ENCODE measurements at regions not wholly inside any gene's neighbourhood (a gene's known extent, or its start where the extent isn't known, plus 50 kb on each side); places are given as distances from the start of the nearest gene placed in this dataset.
A peak's percentile ranks its signal among the peaks of the same experiment; 100 is the strongest.

DNA sequence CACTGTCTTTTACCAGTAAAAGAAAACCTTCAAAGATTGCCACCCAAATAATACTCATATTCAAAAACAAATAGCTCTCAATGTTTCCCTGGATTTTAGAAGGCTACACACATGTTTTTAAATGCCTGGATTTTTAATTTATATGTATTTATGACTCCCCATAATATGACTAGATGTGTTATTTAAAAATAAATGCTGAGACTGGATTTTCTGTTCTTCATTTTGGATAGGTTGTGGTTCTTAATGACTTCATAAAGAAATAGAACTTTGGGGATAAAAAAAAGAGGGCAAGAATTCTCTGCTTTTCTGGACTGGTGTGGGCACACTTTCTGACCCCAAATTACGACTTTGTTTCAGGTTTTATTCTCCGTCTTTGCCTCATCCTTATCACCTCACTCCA is 62.8 kb upstream of the LEKR1 start:
- Histone ChIP-seq H2BK120ac (ENCODE audit: low read depth, low read length) (no peak overlapping the region), H3K4me3 (ENCODE audit: insufficient read depth in 1 of 2, low read depth in 1 of 2, low read length in 2 of 2) (no peak overlapping the region), H2BK5ac (ENCODE audit: low read depth, low read length, poor library complexity, severe bottlenecking) (no peak overlapping the region), H3K36me3 (ENCODE audit: control insufficient read depth in 1 of 2, insufficient read depth in 2 of 2, low read depth in 1 of 2, low read length in 2 of 2) (no peaks in the 10 kb centered on the region), H3K14ac (ENCODE audit: low read length in 2 of 2) (no peak overlapping the region), H3K9me3 (ENCODE audit: control insufficient read depth, low read length) (no peaks in the 10 kb centered on the region), H2BK12ac (ENCODE audit: low read length in 2 of 2) (no peak overlapping the region), H3K4me1 (ENCODE audit: control insufficient read depth, insufficient read depth, low read depth, low read length) (peaks cover 2% of the 10 kb centered on the region), H3K27ac (ENCODE audit: low read length, poor library complexity, severe bottlenecking) (peak overlapping the region; percentile 8), H3K4ac (ENCODE audit: low read depth in 1 of 2, low read length in 2 of 2) (no peak overlapping the region), H3K4me2 (ENCODE audit: low read length, poor library complexity, severe bottlenecking) (no peak overlapping the region), H4K91ac (ENCODE audit: low read length) (no peak overlapping the region), H4K8ac (ENCODE audit: low read length) (no peak overlapping the region), H3K9ac (ENCODE audit: low read length) (no peak overlapping the region), H3K23ac (ENCODE audit: low read length in 2 of 2) (no peak overlapping the region), H2BK15ac (ENCODE audit: low read depth, poor library complexity, severe bottlenecking) (no peak overlapping the region), H3K79me1 (replicated peaks; ENCODE audit: low read length, poor library complexity, severe bottlenecking) (no peaks in the 10 kb centered on the region), H2AFZ (ENCODE audit: low read depth, low read length) (no peak overlapping the region), H3K18ac (ENCODE audit: low read depth in 1 of 2, low read length in 2 of 2) (no peak overlapping the region), H3K27me3 (ENCODE audit: control insufficient read depth in 1 of 2, insufficient read depth in 1 of 2, low read length in 2 of 2) (no peaks in the 10 kb centered on the region), H2AK5ac (ENCODE audit: low read length, severe bottlenecking) (no peak overlapping the region)
- WGBS = 86% methylated on average over 2 of the region's 2 CpGs
- no peak for DNase-seq

DNA sequence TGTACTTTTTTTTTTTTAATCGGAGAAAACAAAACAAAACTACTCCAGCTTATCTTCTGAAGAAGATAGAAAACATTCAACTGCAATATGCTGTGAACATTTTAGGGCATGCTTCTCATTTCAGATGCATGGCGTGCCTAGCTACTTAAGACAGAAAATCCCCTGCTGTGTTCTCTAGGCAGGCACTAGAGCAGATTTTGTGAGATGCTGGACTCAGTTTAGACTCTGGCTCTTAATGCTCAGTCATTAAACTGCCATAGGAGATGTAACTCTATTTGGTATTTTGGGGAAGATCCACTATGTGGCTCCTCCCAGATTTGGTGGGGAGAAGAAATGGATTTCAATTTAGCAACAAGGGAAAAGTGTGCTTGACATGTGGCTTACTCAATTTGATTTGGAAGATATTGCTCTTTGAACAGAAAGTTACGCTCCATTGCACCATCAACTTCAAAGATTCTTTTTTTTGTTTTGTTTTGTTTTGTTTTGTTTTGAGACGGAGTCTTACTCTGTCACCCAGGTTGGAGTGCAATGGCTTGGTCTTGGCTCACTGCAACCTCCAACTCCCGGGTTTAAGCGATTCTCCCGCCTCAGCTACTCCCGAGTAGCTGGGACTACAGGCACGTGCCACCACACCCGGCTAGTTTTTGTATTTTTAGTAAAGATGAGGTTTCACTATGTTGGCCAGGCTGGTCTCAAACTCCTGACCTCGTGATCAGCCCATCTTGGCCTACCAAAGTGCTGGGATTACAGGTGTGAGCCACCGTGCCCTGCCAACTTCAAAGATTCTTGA is 62.0 kb upstream of the LEKR1 start:
- no peaks in the 10 kb centered on the region for H3K9me3 ChIP-seq (ENCODE audit: control insufficient read depth, low read length)
- no peak overlapping the region for H3K9ac ChIP-seq (ENCODE audit: low read length)
- no peak for DNase-seq
- H3K4me1 ChIP-seq (ENCODE audit: control insufficient read depth, insufficient read depth, low read depth, low read length) = peaks cover 2% of the 10 kb centered on the region
- no peaks in the 10 kb centered on the region for H3K36me3 ChIP-seq (ENCODE audit: control insufficient read depth in 1 of 2, insufficient read depth in 2 of 2, low read depth in 1 of 2, low read length in 2 of 2)
- H3K23ac ChIP-seq (ENCODE audit: low read length in 2 of 2) = no peak overlapping the region
- H3K4me2 ChIP-seq (ENCODE audit: low read length, poor library complexity, severe bottlenecking) = no peak overlapping the region
- no peak overlapping the region for H2AFZ ChIP-seq (ENCODE audit: low read depth, low read length)
- H2BK12ac ChIP-seq (ENCODE audit: low read length in 2 of 2) = no peak overlapping the region
- H2BK15ac ChIP-seq (ENCODE audit: low read depth, poor library complexity, severe bottlenecking) = no peak overlapping the region
- H3K4ac ChIP-seq (ENCODE audit: low read depth in 1 of 2, low read length in 2 of 2) = no peak overlapping the region
- no peak overlapping the region for H2BK5ac ChIP-seq (ENCODE audit: low read depth, low read length, poor library complexity, severe bottlenecking)
- no peak overlapping the region for H3K27ac ChIP-seq (ENCODE audit: low read length, poor library complexity, severe bottlenecking)
- H4K8ac ChIP-seq (ENCODE audit: low read length) = no peak overlapping the region
- WGBS = 96% methylated on average over 12 of the region's 12 CpGs
- no peak overlapping the region for H4K91ac ChIP-seq (ENCODE audit: low read length)
- no peaks in the 10 kb centered on the region for H3K79me1 ChIP-seq (replicated peaks; ENCODE audit: low read length, poor library complexity, severe bottlenecking)
- H3K4me3 ChIP-seq (ENCODE audit: insufficient read depth in 1 of 2, low read depth in 1 of 2, low read length in 2 of 2) = no peak overlapping the region
- H3K18ac ChIP-seq (ENCODE audit: low read depth in 1 of 2, low read length in 2 of 2) = no peak overlapping the region
- H2AK5ac ChIP-seq (ENCODE audit: low read length, severe bottlenecking) = no peak overlapping the region
- no peak overlapping the region for H2BK120ac ChIP-seq (ENCODE audit: low read depth, low read length)
- H3K27me3 ChIP-seq (ENCODE audit: control insufficient read depth in 1 of 2, insufficient read depth in 1 of 2, low read length in 2 of 2) = no peaks in the 10 kb centered on the region
- no peak overlapping the region for H3K14ac ChIP-seq (ENCODE audit: low read length in 2 of 2)

GRCh38 chr3:156764751-156765150 is 61.4 kb upstream of the LEKR1 start:
- H4K8ac ChIP-seq (ENCODE audit: low read length) = no peak overlapping the region
- H2BK12ac ChIP-seq (ENCODE audit: low read length in 2 of 2) = no peak overlapping the region
- H3K36me3 ChIP-seq (ENCODE audit: control insufficient read depth in 1 of 2, insufficient read depth in 2 of 2, low read depth in 1 of 2, low read length in 2 of 2) = no peaks in the 10 kb centered on the region
- no peak overlapping the region for H3K4me2 ChIP-seq (ENCODE audit: low read length, poor library complexity, severe bottlenecking)
- peaks cover 2% of the 10 kb centered on the region for H3K4me1 ChIP-seq (ENCODE audit: control insufficient read depth, insufficient read depth, low read depth, low read length)
- H3K27ac ChIP-seq (ENCODE audit: low read length, poor library complexity, severe bottlenecking) = no peak overlapping the region
- H3K79me1 ChIP-seq (replicated peaks; ENCODE audit: low read length, poor library complexity, severe bottlenecking) = no peaks in the 10 kb centered on the region
- no peak overlapping the region for H3K9ac ChIP-seq (ENCODE audit: low read length)
- no peak overlapping the region for H3K23ac ChIP-seq (ENCODE audit: low read length in 2 of 2)
- WGBS = no CpG with 5 or more reads among the region's 1 CpG
- no peak overlapping the region for H2AFZ ChIP-seq (ENCODE audit: low read depth, low read length)
- H3K4me3 ChIP-seq (ENCODE audit: insufficient read depth in 1 of 2, low read depth in 1 of 2, low read length in 2 of 2) = no peak overlapping the region
- no peak overlapping the region for H3K4ac ChIP-seq (ENCODE audit: low read depth in 1 of 2, low read length in 2 of 2)
- H2BK120ac ChIP-seq (ENCODE audit: low read depth, low read length) = no peak overlapping the region
- H2BK15ac ChIP-seq (ENCODE audit: low read depth, poor library complexity, severe bottlenecking) = no peak overlapping the region
- H2AK5ac ChIP-seq (ENCODE audit: low read length, severe bottlenecking) = no peak overlapping the region
- H3K9me3 ChIP-seq (ENCODE audit: control insufficient read depth, low read length) = no peaks in the 10 kb centered on the region
- H3K18ac ChIP-seq (ENCODE audit: low read depth in 1 of 2, low read length in 2 of 2) = no peak overlapping the region
- H3K27me3 ChIP-seq (ENCODE audit: control insufficient read depth in 1 of 2, insufficient read depth in 1 of 2, low read length in 2 of 2) = no peaks in the 10 kb centered on the region
- no peak for DNase-seq
- no peak overlapping the region for H3K14ac ChIP-seq (ENCODE audit: low read length in 2 of 2)
- no peak overlapping the region for H2BK5ac ChIP-seq (ENCODE audit: low read depth, low read length, poor library complexity, severe bottlenecking)
- no peak overlapping the region for H4K91ac ChIP-seq (ENCODE audit: low read length)

DNA sequence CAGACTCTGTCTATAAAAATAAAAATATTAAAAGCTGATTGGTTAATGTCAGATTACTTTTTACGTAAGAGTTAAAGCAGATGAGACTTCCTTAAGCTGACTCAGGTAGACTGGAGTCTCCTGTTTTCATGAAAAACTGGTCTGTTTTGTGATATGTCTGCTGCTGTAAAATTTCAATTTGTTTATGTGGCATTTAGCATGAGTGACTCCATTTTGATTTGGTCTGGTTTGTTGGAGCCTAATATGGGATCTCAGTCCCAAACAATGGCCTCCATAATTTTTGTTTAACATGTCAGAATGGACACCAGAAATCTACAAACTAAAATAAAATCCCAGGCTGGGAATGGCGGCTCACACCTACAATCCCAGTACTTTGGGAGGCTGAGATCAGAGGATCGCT is 57.8 kb upstream of the LEKR1 start:
- no peak overlapping the region for H3K18ac ChIP-seq (ENCODE audit: low read depth in 1 of 2, low read length in 2 of 2)
- H2BK120ac ChIP-seq (ENCODE audit: low read depth, low read length) = no peak overlapping the region
- no peak for DNase-seq
- no peak overlapping the region for H4K91ac ChIP-seq (ENCODE audit: low read length)
- H2BK5ac ChIP-seq (ENCODE audit: low read depth, low read length, poor library complexity, severe bottlenecking) = no peak overlapping the region
- H3K79me1 ChIP-seq (replicated peaks; ENCODE audit: low read length, poor library complexity, severe bottlenecking) = no peaks in the 10 kb centered on the region
- H2BK15ac ChIP-seq (ENCODE audit: low read depth, poor library complexity, severe bottlenecking) = no peak overlapping the region
- H3K27ac ChIP-seq (ENCODE audit: low read length, poor library complexity, severe bottlenecking) = no peak overlapping the region
- no peaks in the 10 kb centered on the region for H3K27me3 ChIP-seq (ENCODE audit: control insufficient read depth in 1 of 2, insufficient read depth in 1 of 2, low read length in 2 of 2)
- H3K23ac ChIP-seq (ENCODE audit: low read length in 2 of 2) = no peak overlapping the region
- no peak overlapping the region for H3K4ac ChIP-seq (ENCODE audit: low read depth in 1 of 2, low read length in 2 of 2)
- no peak overlapping the region for H3K4me3 ChIP-seq (ENCODE audit: insufficient read depth in 1 of 2, low read depth in 1 of 2, low read length in 2 of 2)
- WGBS = 100% methylated on average over 2 of the region's 3 CpGs
- no peaks in the 10 kb centered on the region for H3K9me3 ChIP-seq (ENCODE audit: control insufficient read depth, low read length)
- no peak overlapping the region for H2AFZ ChIP-seq (ENCODE audit: low read depth, low read length)
- H3K9ac ChIP-seq (ENCODE audit: low read length) = no peak overlapping the region
- peak overlapping the region; percentile 78 for H2AK5ac ChIP-seq (ENCODE audit: low read length, severe bottlenecking)
- H2BK12ac ChIP-seq (ENCODE audit: low read length in 2 of 2) = no peak overlapping the region
- H4K8ac ChIP-seq (ENCODE audit: low read length) = no peak overlapping the region
- H3K36me3 ChIP-seq (ENCODE audit: control insufficient read depth in 1 of 2, insufficient read depth in 2 of 2, low read depth in 1 of 2, low read length in 2 of 2) = no peaks in the 10 kb centered on the region
- H3K14ac ChIP-seq (ENCODE audit: low read length in 2 of 2) = no peak overlapping the region
- H3K4me2 ChIP-seq (ENCODE audit: low read length, poor library complexity, severe bottlenecking) = no peak overlapping the region
- H3K4me1 ChIP-seq (ENCODE audit: control insufficient read depth, insufficient read depth, low read depth, low read length) = peaks cover 2% of the 10 kb centered on the region

All from mesenchymal stem cell (in vitro differentiated cells and primary cell).